ENCODE measurements at regions not wholly inside any gene's neighbourhood (a gene's known extent, or its start where the extent isn't known, plus 50 kb on each side); places are given as distances from the start of the nearest gene placed in this dataset.
"Not testable (repeated sequence)": the region's sequence is repeated elsewhere in the genome, so short reads cannot be mapped to it uniquely, and the experiment has no call there.

DNA sequence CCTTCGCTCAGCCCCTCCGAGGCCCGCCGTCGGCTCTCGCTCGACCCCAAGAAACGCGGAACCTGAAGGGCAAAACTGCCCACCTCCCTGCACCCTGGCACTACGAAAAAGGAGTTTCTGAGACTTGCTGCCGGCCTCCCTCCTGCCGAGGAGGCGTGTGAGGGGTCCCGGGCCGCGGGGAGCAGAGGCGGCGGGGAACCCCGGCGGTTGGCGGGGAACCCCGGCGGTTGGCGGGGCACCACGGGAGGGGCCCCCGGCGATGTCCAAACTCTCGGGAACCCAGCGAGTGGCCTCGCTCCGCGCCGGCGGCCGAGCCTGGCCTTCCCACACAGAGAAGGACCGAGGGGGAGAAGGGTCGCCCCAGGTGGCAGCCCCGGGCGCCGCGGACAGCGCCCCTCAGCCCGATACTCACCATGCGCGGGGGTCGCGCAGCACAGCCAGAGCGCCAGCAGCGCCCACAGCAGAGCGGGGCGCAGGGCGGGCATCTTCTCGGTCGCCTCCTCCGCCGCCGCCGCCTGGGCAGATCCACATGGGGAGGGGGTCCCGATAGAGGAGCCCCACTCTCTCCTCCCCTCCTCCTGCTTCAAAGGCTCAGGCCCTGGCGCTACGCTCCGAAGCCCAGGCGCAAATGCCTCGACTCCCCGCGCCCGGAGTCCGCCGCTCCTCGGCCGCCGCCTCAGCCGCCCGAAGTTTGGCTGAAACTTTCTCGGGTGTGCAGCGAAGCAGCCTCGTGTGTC lies 69.4 kb upstream of the NUDT4B start:
- DNase-seq (ENCODE audit: low spot score), result peak; percentile 43

DNA sequence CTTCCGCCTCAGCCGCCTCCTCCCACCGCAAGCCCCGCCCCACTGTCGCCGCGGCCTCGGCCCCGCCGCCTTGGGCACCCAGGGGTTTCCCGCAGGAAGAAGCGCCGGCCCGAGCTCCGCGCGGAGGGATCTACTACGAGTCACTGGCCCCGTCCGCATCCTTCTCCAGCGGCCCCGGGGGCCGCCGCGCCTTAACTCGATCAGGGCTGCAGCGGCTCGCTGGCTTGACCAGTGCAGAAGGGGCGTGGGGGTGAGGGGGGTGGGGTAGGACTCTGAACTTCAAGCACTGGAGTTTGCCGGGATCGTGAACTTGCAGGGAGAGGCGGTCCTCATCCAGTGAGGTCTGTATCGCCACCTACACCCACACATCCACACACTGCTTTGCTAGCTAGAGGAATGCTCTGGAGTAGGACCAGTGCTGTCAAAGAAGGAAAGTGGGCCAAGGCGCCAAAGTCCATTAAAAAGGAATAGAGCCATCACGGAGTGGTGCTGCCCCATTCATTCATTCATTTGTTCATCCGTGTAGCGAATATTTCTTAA lies 68.7 kb upstream of the NUDT4B start:
- DNase-seq (ENCODE audit: low spot score), result not testable (repeated sequence)

DNA sequence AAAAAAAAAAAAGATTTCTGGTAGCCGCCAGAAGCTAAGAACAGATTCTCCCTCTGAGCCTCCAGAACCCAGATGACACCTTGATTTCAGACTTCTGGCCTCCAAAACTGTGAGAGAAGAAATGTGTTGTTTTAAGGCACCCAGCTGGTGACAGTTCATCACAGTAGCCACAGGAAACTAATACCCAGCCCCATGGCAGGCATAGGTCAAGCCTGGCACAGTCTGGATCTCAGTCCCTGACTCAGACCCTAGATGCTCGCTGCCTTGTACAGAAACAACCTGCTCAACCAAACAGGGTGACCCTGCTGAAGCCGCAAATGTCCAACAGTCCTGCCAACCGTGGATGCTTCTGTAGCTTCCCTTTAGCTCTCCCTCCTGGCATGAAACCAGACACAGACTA lies 61.8 kb upstream of the NUDT4B start:
- not testable (repeated sequence) for DNase-seq (ENCODE audit: low spot score)

DNA sequence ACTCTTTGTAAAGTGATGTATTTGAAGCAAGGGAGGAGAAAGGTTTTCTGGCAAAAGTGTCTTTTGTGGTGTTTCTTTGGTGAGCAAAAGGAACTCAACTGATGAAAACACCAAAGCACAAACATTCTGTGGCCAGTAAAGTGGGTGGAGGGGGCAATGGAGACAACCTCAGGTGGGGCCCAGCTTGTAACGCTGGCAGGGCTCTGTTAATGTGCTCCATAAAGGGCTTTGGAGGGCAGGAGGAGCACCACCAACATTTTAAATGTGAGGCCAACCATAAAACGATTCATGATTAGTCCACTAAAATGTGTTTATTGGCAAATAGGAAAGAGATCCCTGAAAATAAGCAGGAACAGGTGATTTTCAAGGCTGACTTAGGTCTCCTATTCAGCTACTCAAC lies 61.2 kb upstream of the NUDT4B start:
- DNase-seq (ENCODE audit: low spot score), result not testable (repeated sequence)
